ENCODE measurements at regions not wholly inside any gene's neighbourhood (a gene's known extent, or its start where the extent isn't known, plus 50 kb on each side); places are given as distances from the start of the nearest gene placed in this dataset.

GRCh38 chr5:63573380-63573779, 388.9 kb downstream of the HTR1A start:
- TF ChIP-seq, protein P1, sequence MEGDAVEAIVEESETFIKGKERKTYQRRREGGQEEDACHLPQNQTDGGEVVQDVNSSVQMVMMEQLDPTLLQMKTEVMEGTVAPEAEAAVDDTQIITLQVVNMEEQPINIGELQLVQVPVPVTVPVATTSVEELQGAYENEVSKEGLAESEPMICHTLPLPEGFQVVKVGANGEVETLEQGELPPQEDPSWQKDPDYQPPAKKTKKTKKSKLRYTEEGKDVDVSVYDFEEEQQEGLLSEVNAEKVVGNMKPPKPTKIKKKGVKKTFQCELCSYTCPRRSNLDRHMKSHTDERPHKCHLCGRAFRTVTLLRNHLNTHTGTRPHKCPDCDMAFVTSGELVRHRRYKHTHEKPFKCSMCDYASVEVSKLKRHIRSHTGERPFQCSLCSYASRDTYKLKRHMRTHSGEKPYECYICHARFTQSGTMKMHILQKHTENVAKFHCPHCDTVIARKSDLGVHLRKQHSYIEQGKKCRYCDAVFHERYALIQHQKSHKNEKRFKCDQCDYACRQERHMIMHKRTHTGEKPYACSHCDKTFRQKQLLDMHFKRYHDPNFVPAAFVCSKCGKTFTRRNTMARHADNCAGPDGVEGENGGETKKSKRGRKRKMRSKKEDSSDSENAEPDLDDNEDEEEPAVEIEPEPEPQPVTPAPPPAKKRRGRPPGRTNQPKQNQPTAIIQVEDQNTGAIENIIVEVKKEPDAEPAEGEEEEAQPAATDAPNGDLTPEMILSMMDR (IDR thresholded peaks at IDR 0.05) = no peak
- no peak for TF ChIP-seq POLR2A (IDR thresholded peaks at IDR 0.05)

All from Peyer's patch (tissue), 4 donors.